Bronchial epithelial cell (primary cell): ENCODE measurements at regions not wholly inside any gene's neighbourhood (a gene's known extent, or its start where the extent isn't known, plus 50 kb on each side); places are given as distances from the start of the nearest gene placed in this dataset.

Experiments
- DNase-seq: peaks from one replicate; pipeline ENCODE4 v3.0.0-alpha.2; 2010; ENCODE audit warnings: low read depth
- FAIRE-seq: peaks from 2 replicates; lab custom pipeline; 2011; peaks lifted over from hg19 to GRCh38; lab: Jason Lieb, UNC
- H3K27me3 ChIP-seq: 2 replicates; pipeline ENCODE4 v1.5.1; 2011; ENCODE audit warnings: low read length; ENCODE audit not compliant: control insufficient read depth, insufficient read depth
- H3K36me3 ChIP-seq: 2 replicates; pipeline ENCODE4 v1.5.1; 2011; ENCODE audit warnings: low read length; ENCODE audit not compliant: control insufficient read depth, insufficient read depth
- H3K4me3 ChIP-seq: 2 replicates; pipeline ENCODE4 v1.5.1; 2011; ENCODE audit warnings: mild to moderate bottlenecking, low read depth, low read length, control low read depth
- CTCF ChIP-seq: IDR thresholded peaks from 2 replicates; pipeline ENCODE4 v1.5.1; 2011; ENCODE audit warnings: mild to moderate bottlenecking, moderate library complexity, low read length, control low read depth, inconsistent platforms; ENCODE audit not compliant: insufficient read depth, severe bottlenecking

- Histone ChIP-seq H3K36me3 (no peaks in the 10 kb centered on the region), H3K27me3 (no peaks in the 10 kb centered on the region), H3K4me3 (no peak overlapping the region)
- FAIRE-seq (no peak), DNase-seq (no peak)
- no peak for TF ChIP-seq CTCF
Observed at GRCh38 chr12:94073441-94074051, 74.8 kb upstream of the PLXNC1 start.

DNA sequence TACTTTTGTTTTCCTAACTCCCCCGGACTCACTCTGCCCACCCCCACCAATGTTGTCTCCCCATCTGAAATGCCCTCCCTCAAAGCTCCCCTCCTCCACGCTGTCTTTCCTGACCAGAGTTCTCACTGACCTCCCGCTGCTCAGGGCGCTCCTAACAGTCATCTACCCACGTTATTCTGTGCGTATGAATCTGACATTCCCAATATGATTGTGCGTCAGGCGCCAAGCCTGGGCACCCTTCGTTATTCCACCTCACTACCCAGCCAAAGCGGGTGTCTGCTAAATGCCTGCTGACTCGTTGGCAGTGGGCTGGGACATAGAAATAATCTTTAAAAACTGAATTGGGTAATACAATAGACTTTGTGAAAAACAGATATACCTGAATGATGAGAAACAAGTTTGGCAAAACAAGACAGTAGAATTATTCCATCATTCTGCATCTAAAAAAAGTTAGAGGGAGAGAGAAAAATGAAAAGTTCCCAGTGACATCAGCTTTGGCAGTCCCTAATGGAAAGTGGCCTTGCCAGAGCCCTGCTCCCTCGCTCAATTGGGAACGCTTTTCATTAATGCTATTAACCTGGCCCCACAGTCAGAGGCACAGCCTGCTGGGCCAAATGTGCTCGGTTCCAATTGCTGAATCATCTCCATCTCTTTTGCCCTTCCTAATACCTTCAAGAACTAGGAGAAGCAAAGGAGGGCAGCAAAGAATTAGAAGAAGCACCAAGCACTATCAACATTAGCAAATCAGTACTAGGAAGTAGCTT lies 74.0 kb upstream of the PLXNC1 start:
- no peak overlapping the region for H3K4me3 ChIP-seq
- TF ChIP-seq CTCF, result no peak
- FAIRE-seq (no peak), DNase-seq (no peak)
- no peaks in the 10 kb centered on the region for H3K36me3 ChIP-seq
- H3K27me3 ChIP-seq, result no peaks in the 10 kb centered on the region

DNA sequence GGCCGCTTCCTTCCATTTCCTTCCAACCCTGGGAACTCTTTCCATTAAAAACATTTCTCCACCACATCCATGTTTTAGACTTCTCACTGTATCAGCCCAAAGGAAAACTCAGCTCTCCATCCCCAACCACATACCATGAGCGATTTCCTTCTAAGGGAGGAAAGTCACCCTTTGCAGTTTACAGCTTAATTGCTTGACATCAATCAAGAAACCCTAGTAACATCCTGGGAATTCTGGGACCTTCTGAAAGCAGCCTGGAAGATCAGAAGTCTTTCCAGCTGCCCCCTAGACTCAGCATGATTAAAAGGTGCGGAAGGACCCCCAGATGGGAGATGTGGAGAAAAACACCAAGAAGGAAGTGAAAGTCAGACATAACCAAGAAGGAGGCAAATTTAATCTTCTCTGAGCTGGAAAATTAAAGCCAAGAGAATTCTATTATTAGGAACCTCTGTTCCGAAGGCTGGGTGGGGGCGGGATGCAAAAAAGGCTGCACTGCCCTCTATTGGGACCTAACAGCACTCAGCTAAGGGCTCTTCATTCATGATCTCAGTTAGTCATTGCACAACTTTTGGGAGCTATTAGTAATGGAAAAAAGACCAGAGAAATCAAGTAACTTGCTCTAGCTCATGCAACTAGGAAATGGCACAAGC lies 73.3 kb upstream of the PLXNC1 start:
- H3K4me3 ChIP-seq, result no peak overlapping the region
- peak; percentile 80 for DNase-seq
- no peak for FAIRE-seq
- TF ChIP-seq CTCF, result peak; percentile 57
- no peaks in the 10 kb centered on the region for H3K27me3 ChIP-seq
- no peaks in the 10 kb centered on the region for H3K36me3 ChIP-seq

DNA sequence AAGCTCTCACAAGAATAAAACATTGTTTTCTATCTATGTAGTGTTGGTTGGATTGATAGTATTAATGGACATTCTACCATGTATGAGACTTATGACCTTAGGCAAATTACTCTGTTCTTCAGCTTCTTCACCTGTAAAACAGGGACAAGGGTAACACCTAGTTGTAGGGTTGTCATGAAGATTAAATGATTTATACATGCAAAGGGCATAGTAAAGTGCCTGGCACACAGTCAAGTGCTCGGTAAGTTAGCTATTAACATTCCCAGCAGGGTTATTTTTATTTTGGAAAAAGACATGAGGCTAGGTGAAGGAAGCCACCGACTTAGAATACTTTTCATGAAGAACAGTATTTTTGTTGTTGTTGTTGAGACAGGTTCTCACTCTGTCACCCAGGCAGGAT lies 71.2 kb upstream of the PLXNC1 start:
- no peak for FAIRE-seq

DNA sequence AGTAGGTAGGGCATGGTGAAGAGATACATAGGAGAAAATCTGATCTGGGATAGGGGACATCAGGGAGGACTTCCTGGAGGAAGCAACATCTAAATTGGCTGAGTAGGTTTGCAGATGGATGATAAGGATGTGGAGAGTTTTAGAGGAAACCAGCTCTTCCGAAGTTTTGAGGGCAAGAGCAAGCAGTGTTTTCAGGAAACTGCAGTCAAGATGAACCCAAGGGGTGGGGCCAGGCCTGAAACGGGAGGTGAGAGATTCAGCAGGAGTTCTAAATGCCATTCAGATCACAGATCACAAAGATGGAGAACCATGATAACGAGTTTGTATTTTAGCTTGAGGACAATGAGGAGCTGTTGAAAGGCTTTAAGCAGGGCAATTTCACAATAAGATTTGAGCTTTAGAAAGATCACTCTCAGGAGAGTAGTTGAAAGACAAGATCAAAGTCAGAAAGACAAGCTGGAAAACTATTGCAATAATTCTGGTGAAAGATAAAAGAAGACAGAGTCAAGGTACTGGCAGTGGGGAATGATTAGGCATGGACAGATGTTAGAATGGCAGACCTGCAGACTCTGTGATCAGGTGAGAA lies 70.1 kb upstream of the PLXNC1 start:
- TF ChIP-seq CTCF, result no peak
- Histone ChIP-seq H3K4me3 (no peak overlapping the region), H3K36me3 (no peaks in the 10 kb centered on the region), H3K27me3 (no peaks in the 10 kb centered on the region)
- no peak for FAIRE-seq
- DNase-seq, result no peak

More for the DNA sequence above, 71.2 kb upstream of the PLXNC1 start:
- Histone ChIP-seq H3K4me3 (no peak overlapping the region), H3K36me3 (no peaks in the 10 kb centered on the region), H3K27me3 (no peaks in the 10 kb centered on the region)
- TF ChIP-seq CTCF, result no peak
- DNase-seq, result no peak
